ENCODE measurements at regions not wholly inside any gene's neighbourhood (a gene's known extent, or its start where the extent isn't known, plus 50 kb on each side); places are given as distances from the start of the nearest gene placed in this dataset.
"Not testable (repeated sequence)": the region's sequence is repeated elsewhere in the genome, so short reads cannot be mapped to it uniquely, and the experiment has no call there.

GRCh38 chr22:49698616-49699015 is 129.1 kb downstream of the BRD1 start:
- not testable (repeated sequence) for TF ChIP-seq POLR2A (IDR thresholded peaks at IDR 0.05)
- TF ChIP-seq, protein P1, sequence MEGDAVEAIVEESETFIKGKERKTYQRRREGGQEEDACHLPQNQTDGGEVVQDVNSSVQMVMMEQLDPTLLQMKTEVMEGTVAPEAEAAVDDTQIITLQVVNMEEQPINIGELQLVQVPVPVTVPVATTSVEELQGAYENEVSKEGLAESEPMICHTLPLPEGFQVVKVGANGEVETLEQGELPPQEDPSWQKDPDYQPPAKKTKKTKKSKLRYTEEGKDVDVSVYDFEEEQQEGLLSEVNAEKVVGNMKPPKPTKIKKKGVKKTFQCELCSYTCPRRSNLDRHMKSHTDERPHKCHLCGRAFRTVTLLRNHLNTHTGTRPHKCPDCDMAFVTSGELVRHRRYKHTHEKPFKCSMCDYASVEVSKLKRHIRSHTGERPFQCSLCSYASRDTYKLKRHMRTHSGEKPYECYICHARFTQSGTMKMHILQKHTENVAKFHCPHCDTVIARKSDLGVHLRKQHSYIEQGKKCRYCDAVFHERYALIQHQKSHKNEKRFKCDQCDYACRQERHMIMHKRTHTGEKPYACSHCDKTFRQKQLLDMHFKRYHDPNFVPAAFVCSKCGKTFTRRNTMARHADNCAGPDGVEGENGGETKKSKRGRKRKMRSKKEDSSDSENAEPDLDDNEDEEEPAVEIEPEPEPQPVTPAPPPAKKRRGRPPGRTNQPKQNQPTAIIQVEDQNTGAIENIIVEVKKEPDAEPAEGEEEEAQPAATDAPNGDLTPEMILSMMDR (IDR thresholded peaks at IDR 0.05), result not testable (repeated sequence)

Data from heart left ventricle (tissue), 13 donors.